ENCODE measurements at regions not wholly inside any gene's neighbourhood (a gene's known extent, or its start where the extent isn't known, plus 50 kb on each side); places are given as distances from the start of the nearest gene placed in this dataset.
"Not testable (repeated sequence)": the region's sequence is repeated elsewhere in the genome, so short reads cannot be mapped to it uniquely, and the experiment has no call there.

GRCh38 chr20:48338717-48339116, 489.1 kb downstream of the PREX1 start:
- Histone ChIP-seq H3K4me1 (peaks cover 10 to 39% (median 31%) of the 10 kb centered on the region in 10 experiments), H3K4me2 (no peak overlapping the region), H3K27me3 (no peaks in the 10 kb centered on the region), H3K9ac (no peak overlapping the region), H3K4me3 (no peak overlapping the region), H3K27ac (no peak overlapping the region), H4K20me1 (no peaks in the 10 kb centered on the region), H3K36me3 (no peaks in the 10 kb centered on the region), H3K9me3 (replicated peaks in 1 of 11) (peaks cover 0 to 14% (median 0%) of the 10 kb centered on the region in 11 experiments; a peak in 4 of 22 replicates)
- TF ChIP-seq Cebpa-rat (IDR thresholded peaks at IDR 0.05), result no peak

- H3K9me3 ChIP-seq (replicated peaks in 1 of 11), result peaks cover 0 to 14% (median 0%) of the 10 kb centered on the region in 11 experiments; a peak in 4 of 22 replicates
- no peak for TF ChIP-seq Cebpa-rat (IDR thresholded peaks at IDR 0.05)
- H4K20me1 ChIP-seq, result no peaks in the 10 kb centered on the region
- H3K9ac ChIP-seq, result no peak overlapping the region
- H3K4me3 ChIP-seq, result no peak overlapping the region
- no peaks in the 10 kb centered on the region for H3K27me3 ChIP-seq
- H3K4me2 ChIP-seq, result no peak overlapping the region
- H3K36me3 ChIP-seq, result no peaks in the 10 kb centered on the region
- H3K27ac ChIP-seq, result no peak overlapping the region
- peaks cover 10 to 19% (median 17%) of the 10 kb centered on the region in 10 experiments; a peak in 19 of 20 replicates for H3K4me1 ChIP-seq
Observed at GRCh38 chr20:48336597-48336996, 491.2 kb downstream of the PREX1 start.

- H3K27ac ChIP-seq, result no peak overlapping the region
- peaks cover 5 to 8% (median 7%) of the 10 kb centered on the region in 10 experiments; a peak in 19 of 20 replicates for H3K4me1 ChIP-seq
- H3K9me3 ChIP-seq (replicated peaks in 1 of 11), result peaks cover 0 to 14% (median 0%) of the 10 kb centered on the region in 11 experiments; a peak in 4 of 22 replicates
Observed at GRCh38 chr20:48335308-48336050, 492.3 kb downstream of the PREX1 start.

DNA sequence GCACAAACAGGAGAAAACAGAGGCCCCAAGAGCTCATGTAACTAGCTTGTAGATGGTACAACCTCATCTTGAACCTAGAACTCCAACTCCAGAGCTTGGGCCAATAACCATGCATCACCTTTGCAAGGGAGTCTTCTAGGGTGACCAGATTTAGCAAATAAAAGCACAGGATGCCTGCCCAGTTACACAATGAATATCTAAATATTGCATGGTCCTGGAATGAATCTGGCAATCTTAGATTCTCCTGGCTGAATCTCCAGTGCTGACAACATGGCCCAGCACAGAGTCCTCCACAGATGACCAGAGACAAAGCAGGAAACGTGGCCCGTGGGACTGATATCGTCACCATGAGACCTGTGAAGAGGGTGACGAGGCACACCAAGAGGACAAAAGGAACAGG, 494.1 kb downstream of the PREX1 start:
- Histone ChIP-seq H3K27me3 (no peaks in the 10 kb centered on the region), H3K27ac (no peak overlapping the region), H3K9me3 (replicated peaks in 1 of 11) (peaks cover 0 to 14% (median 0%) of the 10 kb centered on the region in 11 experiments; a peak in 4 of 22 replicates), H3K36me3 (no peaks in the 10 kb centered on the region), H3K4me2 (no peak overlapping the region), H3K4me3 (no peak overlapping the region), H3K9ac (no peak overlapping the region), H3K4me1 (peaks cover 3 to 15% (median 10%) of the 10 kb centered on the region in 10 experiments; a peak in 16 of 20 replicates), H4K20me1 (no peaks in the 10 kb centered on the region)
- no peak for TF ChIP-seq Cebpa-rat (IDR thresholded peaks at IDR 0.05)

More at GRCh38 chr20:48335308-48336050, 492.3 kb downstream of the PREX1 start:
- H3K4me2 ChIP-seq, result no peak overlapping the region
- no peaks in the 10 kb centered on the region for H4K20me1 ChIP-seq
- H3K27me3 ChIP-seq, result no peaks in the 10 kb centered on the region
- H3K4me3 ChIP-seq, result no peak overlapping the region
- no peak for TF ChIP-seq Cebpa-rat (IDR thresholded peaks at IDR 0.05)
- H3K36me3 ChIP-seq, result no peaks in the 10 kb centered on the region
- H3K9ac ChIP-seq, result no peak overlapping the region

DNA sequence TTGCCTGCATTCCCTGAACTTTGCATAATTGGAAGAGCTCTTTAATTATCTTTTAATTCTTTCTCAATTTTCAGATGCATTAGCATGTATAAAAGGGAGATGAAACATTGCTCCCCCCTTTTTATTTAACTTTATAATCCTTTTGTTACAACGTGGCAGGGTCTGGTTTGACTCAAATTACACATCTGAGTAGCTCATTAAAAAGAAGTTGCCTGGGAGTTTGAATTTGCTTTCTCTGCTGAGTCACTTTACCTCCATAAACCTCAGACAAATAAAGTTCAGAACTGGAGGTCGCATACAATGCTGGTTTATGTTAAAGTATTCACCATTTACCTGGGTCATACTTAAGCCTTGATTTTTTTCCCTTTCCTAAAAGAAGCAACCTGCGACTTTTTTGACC, 495.2 kb downstream of the PREX1 start:
- Histone ChIP-seq H4K20me1 (no peaks in the 10 kb centered on the region), H3K4me3 (no peak overlapping the region), H3K9me3 (replicated peaks in 1 of 11) (peaks cover 0 to 14% (median 0%) of the 10 kb centered on the region in 11 experiments; a peak in 4 of 22 replicates), H3K9ac (no peak overlapping the region), H3K4me2 (no peak overlapping the region), H3K27me3 (no peaks in the 10 kb centered on the region), H3K36me3 (no peaks in the 10 kb centered on the region), H3K4me1 (peaks cover 5 to 19% (median 13%) of the 10 kb centered on the region in 10 experiments; a peak in 16 of 20 replicates), H3K27ac (no peak overlapping the region)
- TF ChIP-seq Cebpa-rat (IDR thresholded peaks at IDR 0.05), result no peak

GRCh38 chr20:48331518-48332286, 496.1 kb downstream of the PREX1 start:
- no peaks in the 10 kb centered on the region for H4K20me1 ChIP-seq
- H3K9me3 ChIP-seq (replicated peaks in 1 of 11), result peaks cover 0 to 14% (median 0%) of the 10 kb centered on the region in 11 experiments; a peak in 4 of 22 replicates
- no peak overlapping the region for H3K4me2 ChIP-seq
- H3K27me3 ChIP-seq, result no peaks in the 10 kb centered on the region
- no peak overlapping the region for H3K9ac ChIP-seq
- H3K4me3 ChIP-seq, result no peak overlapping the region
- H3K36me3 ChIP-seq, result no peaks in the 10 kb centered on the region
- peaks cover 5 to 19% (median 13%) of the 10 kb centered on the region in 10 experiments; a peak in 16 of 20 replicates for H3K4me1 ChIP-seq
- no peak for TF ChIP-seq Cebpa-rat (IDR thresholded peaks at IDR 0.05)
- H3K27ac ChIP-seq, result no peak overlapping the region

- TF ChIP-seq Cebpa-rat (IDR thresholded peaks at IDR 0.05), result no peak
- peak overlapping the region in 1 of 11 experiments; percentile 4; a peak in 1 of 22 replicates for H3K27ac ChIP-seq
- H3K9me3 ChIP-seq (replicated peaks in 1 of 11), result peaks cover 0 to 12% (median 0%) of the 10 kb centered on the region in 11 experiments; a peak in 4 of 22 replicates
- H3K4me3 ChIP-seq, result no peak overlapping the region
- peaks cover 5 to 19% (median 13%) of the 10 kb centered on the region in 10 experiments; a peak in 16 of 20 replicates for H3K4me1 ChIP-seq
- H3K27me3 ChIP-seq, result no peaks in the 10 kb centered on the region
- H3K4me2 ChIP-seq, result peak overlapping the region in 6 of 11 experiments; percentile 9 to 34 (median 22); a peak in 10 of 22 replicates
- no peaks in the 10 kb centered on the region for H3K36me3 ChIP-seq
- H4K20me1 ChIP-seq, result no peaks in the 10 kb centered on the region
- no peak overlapping the region for H3K9ac ChIP-seq
Observed at GRCh38 chr20:48329676-48330664, 497.8 kb downstream of the PREX1 start.

GRCh38 chr20:48329031-48329615, 498.7 kb downstream of the PREX1 start:
- Histone ChIP-seq H3K27ac (peak overlapping the region in 2 of 11 experiments; percentile 4 to 11; a peak in 1 of 22 replicates), H3K9me3 (replicated peaks in 1 of 11) (peaks cover 0 to 4% (median 0%) of the 10 kb centered on the region in 11 experiments; a peak in 2 of 22 replicates), H3K4me1 (peaks cover 5 to 19% (median 13%) of the 10 kb centered on the region in 10 experiments; a peak in 16 of 20 replicates), H3K36me3 (no peaks in the 10 kb centered on the region), H3K27me3 (no peaks in the 10 kb centered on the region), H4K20me1 (no peaks in the 10 kb centered on the region), H3K4me3 (no peak overlapping the region), H3K9ac (no peak overlapping the region), H3K4me2 (peak overlapping the region in 9 of 11 experiments; percentile 11 to 62 (median 49); a peak in 14 of 22 replicates)
- TF ChIP-seq Cebpa-rat (IDR thresholded peaks at IDR 0.05), result no peak

DNA sequence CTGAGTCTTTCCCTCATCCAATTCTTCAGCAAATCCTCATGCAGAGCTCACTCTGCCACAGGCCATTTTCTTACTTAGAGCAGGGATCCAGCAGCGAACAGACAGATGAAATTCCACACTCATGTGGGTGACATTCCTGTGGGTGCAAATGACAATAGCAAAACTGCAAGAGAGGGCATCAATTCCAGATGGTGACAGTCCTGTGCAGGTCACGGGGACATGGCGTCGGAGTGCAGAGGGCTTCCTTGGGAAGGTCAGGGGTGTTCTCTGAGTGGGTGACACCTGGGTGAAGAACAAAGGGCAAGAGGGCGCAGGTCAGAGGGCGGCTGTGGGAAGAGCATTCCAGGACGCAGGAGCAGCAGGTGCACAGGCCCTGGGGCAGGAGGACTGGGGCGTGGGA, 500.0 kb downstream of the PREX1 start:
- H3K9ac ChIP-seq; H3K4me2 ChIP-seq; H3K27me3 ChIP-seq; H3K4me3 ChIP-seq; H3K9me3 ChIP-seq (replicated peaks in 1 of 11); H3K36me3 ChIP-seq; H4K20me1 ChIP-seq; H3K27ac ChIP-seq: not testable (repeated sequence)
- peaks cover 5 to 19% (median 13%) of the 10 kb centered on the region in 10 experiments; a peak in 16 of 20 replicates for H3K4me1 ChIP-seq

Measured in BLaER1 treated with 17β-estradiol and CSF1 and Interleukin-3, amounts not matched to agents 10 nM and 100 nM (cell line).